Liver (tissue), 7 donors: ENCODE measurements at regions not wholly inside any gene's neighbourhood (a gene's known extent, or its start where the extent isn't known, plus 50 kb on each side); places are given as distances from the start of the nearest gene placed in this dataset.
"Not testable (repeated sequence)": the region's sequence is repeated elsewhere in the genome, so short reads cannot be mapped to it uniquely, and the experiment has no call there.

ENCODE experiments used
- DNase-seq: peaks from one replicate; pipeline ENCODE4 v3.0.0-alpha.2; 2017; ENCODE audit warnings: low spot score
- H3K27ac ChIP-seq, 2 donors: one replicate each; pipeline ENCODE4 v1.7.0; 2013; ENCODE audit warnings: inconsistent platforms in 2 of 2, low read length in 2 of 2, control low read depth in 1 of 2, low read depth in 1 of 2, mild to moderate bottlenecking in 1 of 2
- H3K27me3 ChIP-seq, 4 donors: one replicate each; pipeline versions ENCODE4 v1.6.1 to v1.7.0; 2013; ENCODE audit warnings: low read length in 3 of 4, inconsistent platforms in 1 of 4, mild to moderate bottlenecking in 1 of 4, moderate library complexity in 1 of 4; ENCODE audit not compliant: control insufficient read depth in 4 of 4, insufficient read depth in 4 of 4
- H3K36me3 ChIP-seq, 4 donors: one replicate each; pipeline versions ENCODE4 v1.6.1 to v1.7.0; 2013; ENCODE audit warnings: low read length in 3 of 4, mild to moderate bottlenecking in 3 of 4, low read depth in 1 of 4, moderate library complexity in 1 of 4; ENCODE audit not compliant: control insufficient read depth in 4 of 4, insufficient read depth in 3 of 4
- H3K4me1 ChIP-seq, 4 donors: one replicate each; pipeline versions ENCODE4 v1.6.1 to v1.7.0; 2013; ENCODE audit warnings: low read length in 3 of 4, mild to moderate bottlenecking in 3 of 4, moderate library complexity in 1 of 4; ENCODE audit not compliant: control insufficient read depth in 4 of 4, insufficient read depth in 4 of 4
- H3K4me3 ChIP-seq, 3 donors: one replicate each; pipeline versions ENCODE4 v1.6.1 to v1.7.0; 2013; ENCODE audit warnings: low read length in 3 of 3, control low read depth in 1 of 3, low read depth in 1 of 3, mild to moderate bottlenecking in 1 of 3
- H3K9ac ChIP-seq, 2 donors: one replicate each; pipeline ENCODE4 v1.7.0; 2013; ENCODE audit warnings: low read length in 2 of 2, mild to moderate bottlenecking in 2 of 2, moderate library complexity in 2 of 2, control low read depth in 1 of 2, low read depth in 1 of 2
- H3K9me3 ChIP-seq, 4 donors: one replicate each; pipeline versions ENCODE4 v1.6.1 to v1.7.0; 2013; ENCODE audit warnings: low read length in 3 of 4; ENCODE audit not compliant: control insufficient read depth in 4 of 4
- ATF3 ChIP-seq: IDR thresholded peaks from 2 replicates; pipeline ENCODE4 v1.6.1; 2016; ENCODE audit warnings: antibody characterized with exemption
- EGR1 ChIP-seq, 2 donors: IDR thresholded peaks; 2 replicates each; pipeline ENCODE4 v1.6.1; 2016 to 2018; ENCODE audit warnings: antibody characterized with exemption in 2 of 2, low read depth in 2 of 2
- FOXA1 ChIP-seq: IDR thresholded peaks from 2 replicates; pipeline ENCODE4 v1.6.1; 2016; ENCODE audit warnings: antibody characterized with exemption
- FOXA2 ChIP-seq: IDR thresholded peaks from 2 replicates; pipeline ENCODE4 v1.6.1; 2016; ENCODE audit warnings: antibody characterized with exemption
- GABPA ChIP-seq, 2 donors: IDR thresholded peaks in 1 of 2; conservative IDR thresholded peaks in 1 of 2; 2 replicates each; pipeline ENCODE4 v1.6.1; 2016; ENCODE audit warnings: antibody characterized with exemption in 2 of 2, mild to moderate bottlenecking in 1 of 2, moderate library complexity in 1 of 2
- HNF4A ChIP-seq, 2 donors: conservative IDR thresholded peaks; 2 replicates each; pipeline ENCODE4 v1.6.1; 2016; ENCODE audit warnings: antibody characterized with exemption in 2 of 2, mild to moderate bottlenecking in 2 of 2
- JUND ChIP-seq, 2 donors: IDR thresholded peaks; 2 replicates each; pipeline ENCODE4 v1.6.1; 2016; ENCODE audit warnings: antibody characterized with exemption in 2 of 2
- NR2F2 ChIP-seq: IDR thresholded peaks from 2 replicates; pipeline ENCODE4 v1.6.1; 2016; ENCODE audit warnings: antibody characterized with exemption
- RAD21 ChIP-seq, 2 donors: IDR thresholded peaks; 2 replicates each; pipeline ENCODE4 v1.6.1; 2016; ENCODE audit warnings: antibody characterized with exemption in 2 of 2, mild to moderate bottlenecking in 2 of 2
- REST ChIP-seq: IDR thresholded peaks from 2 replicates; pipeline ENCODE4 v1.6.1; 2016; ENCODE audit warnings: antibody characterized with exemption, mild to moderate bottlenecking
- RXRA ChIP-seq, 2 donors: IDR thresholded peaks; 2 replicates each; pipeline ENCODE4 v1.6.1; 2017 to 2018; ENCODE audit warnings: antibody characterized with exemption in 2 of 2, mild to moderate bottlenecking in 1 of 2
- TAF1 ChIP-seq: conservative IDR thresholded peaks from 2 replicates; pipeline ENCODE4 v1.6.1; 2016; ENCODE audit warnings: antibody characterized with exemption, mild to moderate bottlenecking
- YY1 ChIP-seq: IDR thresholded peaks from 2 replicates; pipeline ENCODE4 v1.6.1; 2016; ENCODE audit warnings: antibody characterized with exemption, mild to moderate bottlenecking
- whole genome bisulfite sequencing: extraction: QIAGEN DNeasy Blood & Tissue Kit; methylation state at CpG from one replicate; pipeline ENCODE4 v1.1.7; 2013; 5-methylcytosine and 5-hydroxymethylcytosine counted together
- donor health status: healthy.
- donor health status: healthy.
- donor health status: healthy.
- donor health status: healthy.

GRCh38 chr17:68108313-68109000 is 72.9 kb downstream of the KPNA2 start:
- Histone ChIP-seq H3K27me3 (no peaks in the 10 kb centered on the region), H3K9me3 (no peaks in the 10 kb centered on the region), H3K9ac (no peak overlapping the region), H3K36me3 (peaks cover 0 to 3% (median under 1%) of the 10 kb centered on the region in 4 donors), H3K4me3 (no peak overlapping the region), H3K4me1 (peaks cover 0 to 1% (median under 1%) of the 10 kb centered on the region in 4 donors), H3K27ac (no peak overlapping the region)
- no peak for DNase-seq
- 86% methylated on average over 9 of the region's 9 CpGs for WGBS
- TF ChIP-seq YY1 = no peak
- no peak for TF ChIP-seq FOXA2
- TF ChIP-seq JUND (IDR thresholded peaks at IDR 0.05) = no peak
- TF ChIP-seq TAF1 = no peak
- no peak for TF ChIP-seq GABPA (IDR thresholded peaks at IDR 0.05 in 1 of 2, conservative IDR thresholded peaks at IDR 0.05 in 1 of 2)
- no peak for TF ChIP-seq HNF4A (conservative IDR thresholded peaks at IDR 0.05)
- TF ChIP-seq NR2F2 = no peak
- no peak for TF ChIP-seq ATF3
- TF ChIP-seq RXRA (IDR thresholded peaks at IDR 0.05) = no peak
- TF ChIP-seq FOXA1 = no peak
- TF ChIP-seq REST = no peak
- no peak for TF ChIP-seq RAD21 (IDR thresholded peaks at IDR 0.05)
- no peak for TF ChIP-seq EGR1 (IDR thresholded peaks at IDR 0.05; ENCODE audit: low read depth in 2 of 2)

- not testable (repeated sequence) for H3K27me3 ChIP-seq, H3K4me3 ChIP-seq, H3K9ac ChIP-seq, H3K36me3 ChIP-seq, H3K4me1 ChIP-seq, DNase-seq, H3K27ac ChIP-seq, H3K9me3 ChIP-seq
- 95% methylated on average over 4 of the region's 4 CpGs for WGBS
These were observed 73.9 kb downstream of the KPNA2 start for GRCh38 chr17:68109404-68109803.

- H3K27me3 ChIP-seq, DNase-seq, H3K27ac ChIP-seq, H3K4me3 ChIP-seq, H3K9ac ChIP-seq, H3K9me3 ChIP-seq, H3K4me1 ChIP-seq: not testable (repeated sequence)
- H3K36me3 ChIP-seq = peaks cover 0 to 14% (median 3%) of the 10 kb centered on the region in 4 donors
- WGBS = 96% methylated on average over 32 of the region's 32 CpGs
These were observed 80.7 kb downstream of the KPNA2 start for GRCh38 chr17:68116211-68116610.
